Heart right ventricle (tissue), 16 donors: ENCODE measurements at regions not wholly inside any gene's neighbourhood (a gene's known extent, or its start where the extent isn't known, plus 50 kb on each side); places are given as distances from the start of the nearest gene placed in this dataset.

Source experiments
- ATAC-seq, 8 donors: fragments of 200-7000 bp; cut with Tn5 transposase; one replicate each; pipeline ENCODE4 v1.9.1; 2020; ENCODE audit warnings: mild to moderate bottlenecking in 8 of 8, moderate library complexity in 8 of 8, moderate number of reproducible peaks in 1 of 8
- DNase-seq, 2 donors: peaks; one replicate each; pipeline ENCODE4 v3.0.0-alpha.2; 2020
- H3K27ac ChIP-seq, 10 donors: fragments of 200-600 bp; sonication (generic) in 2 of 10; one replicate each; pipeline versions ENCODE4 v1.5.0 to v1.8.0; 2020 to 2022; ENCODE audit warnings: mild to moderate bottlenecking in 3 of 10
- H3K27me3 ChIP-seq, 7 donors: fragments of 200-600 bp; one replicate each; pipeline ENCODE4 v1.8.0; 2021 to 2022; ENCODE audit warnings: mild to moderate bottlenecking in 2 of 7
- H3K36me3 ChIP-seq, 9 donors: fragments of 200-600 bp; sonication (generic) in 1 of 9; one replicate each; pipeline versions ENCODE4 v1.5.0 to v1.8.0; 2020 to 2022; ENCODE audit warnings: mild to moderate bottlenecking in 2 of 9
- H3K4me1 ChIP-seq, 9 donors: fragments of 200-600 bp; sonication (generic) in 1 of 9; one replicate each; pipeline versions ENCODE4 v1.5.0 to v1.8.0; 2020 to 2022; ENCODE audit warnings: mild to moderate bottlenecking in 4 of 9
- H3K4me3 ChIP-seq, 10 donors: fragments of 200-600 bp; sonication (generic) in 2 of 10; one replicate each; pipeline versions ENCODE4 v1.5.0 to v1.8.0; 2020 to 2022; ENCODE audit warnings: mild to moderate bottlenecking in 7 of 10, moderate library complexity in 2 of 10
- H3K9me3 ChIP-seq, 11 donors: fragments of 200-600 bp in 10 of 11; sonication (generic) in 2 of 11; one replicate each; pipeline versions ENCODE4 v1.5.0 to v1.8.0; 2013 to 2022; ENCODE audit warnings: mild to moderate bottlenecking in 2 of 11, control low read depth in 1 of 11, moderate library complexity in 1 of 11
- CTCF ChIP-seq, 9 donors: fragments of 200-600 bp; sonication (generic) in 2 of 9; IDR thresholded peaks; one replicate each; pipeline versions ENCODE4 v1.5.0 to v1.8.0; 2021 to 2022; ENCODE audit warnings: antibody characterized with exemption in 9 of 9, mild to moderate bottlenecking in 5 of 9, moderate library complexity in 1 of 9
- WGBS, 2 donors: extraction: QIAGEN DNeasy Blood & Tissue Kit; methylation state at CpG; one replicate each; pipeline ENCODE4 v1.1.7; 2013; ENCODE audit warnings: inconsistent platforms in 1 of 2; 5-methylcytosine and 5-hydroxymethylcytosine counted together
- intact Hi-C, 10 donors: fragments of 100-400 bp; cut with DNase I; formaldehyde crosslinking; loops; one replicate each; pipeline versions ENCODE4 v1.11.1 to v1.14.2; 2022
- donor health status: Arrhythmogenic right ventricular cardiomyopathy.
- donor health status: ischemic (EF 13 %, LVEDD 7.1; RV severe dilation, severe dysfunction).
- donor health status: healthy with polysubstance abuse.
- donor health status: DM: no; HTN: yes; CAD: no.
- donor health status: DM: no; HTN: no; CAD: no.
- donor health status: ischemic (EF 25% LVEDD 6.9; RV normal size, moderate dysfunction).
- donor health status: ischemic (EF 25% LVEDD 5.7; RV mildly dilated, moderate dysfunction).
- donor health status: healthy.
- donor health status: DM: yes; HTN: yes; CAD: no.
- donor health status: Ischemic cardiomyopathy.
- donor health status: ischemic (EF 35%, LVEDD 5.7; RV mildly dilated, moderate dysfunction).
- donor health status: nonischemic (EF 11% LVEDD 7.7; RV severe dilation, severe dysfunction).
- donor health status: DM: yes; HTN: yes; CAD: no.
- donor health status: PGD.
- donor health status: ischemic (EF 29% LVEDD 5.4; RV normal size, mild dysfunction).
- donor health status: nonischemic (EF 23%, LVEDD 6.1; RV moderate dilation, normal function).

GRCh38 chr9:73845954-73846690, 651.0 kb upstream of the RORB start:
- ATAC-seq (no peak), DNase-seq (no peak)
- 65 to 69% methylated on average over 7 of the region's 7 CpGs for WGBS, 2 donors

GRCh38 chr9:73847536-73847935, 649.6 kb upstream of the RORB start:
- no peaks in the 10 kb centered on the region for H3K27me3 ChIP-seq
- H3K9me3 ChIP-seq = peaks cover 0 to 3% (median 0%) of the 10 kb centered on the region in 11 donors
- no peak overlapping the region for H3K27ac ChIP-seq
- WGBS, 2 donors = 22 to 25% methylated on average over 3 of the region's 3 CpGs
- no peak overlapping the region for H3K4me3 ChIP-seq
- H3K36me3 ChIP-seq = no peaks in the 10 kb centered on the region
- ATAC-seq (no peak), DNase-seq (no peak)
- intact Hi-C loops = no loop called here
- TF ChIP-seq CTCF (IDR thresholded peaks at IDR 0.05) = no peak
- no peaks in the 10 kb centered on the region for H3K4me1 ChIP-seq

More at GRCh38 chr9:73845954-73846690, 651.0 kb upstream of the RORB start:
- TF ChIP-seq CTCF (IDR thresholded peaks at IDR 0.05) = no peak
- Histone ChIP-seq H3K36me3 (no peaks in the 10 kb centered on the region), H3K4me1 (no peaks in the 10 kb centered on the region), H3K4me3 (no peak overlapping the region), H3K9me3 (peaks cover 0 to 3% (median 0%) of the 10 kb centered on the region in 11 donors), H3K27ac (no peak overlapping the region), H3K27me3 (no peaks in the 10 kb centered on the region)
- intact Hi-C loops = no loop called here

- WGBS, 2 donors = 55 to 70% methylated on average over 3 of the region's 3 CpGs
- DNase-seq (no peak), ATAC-seq (no peak)
- Histone ChIP-seq H3K36me3 (no peaks in the 10 kb centered on the region), H3K27me3 (no peaks in the 10 kb centered on the region), H3K27ac (no peak overlapping the region), H3K4me1 (no peaks in the 10 kb centered on the region), H3K4me3 (no peak overlapping the region), H3K9me3 (peaks cover 0 to 3% (median 0%) of the 10 kb centered on the region in 11 donors)
- TF ChIP-seq CTCF (IDR thresholded peaks at IDR 0.05) = no peak
- intact Hi-C loops = no loop called here
Measured at GRCh38 chr9:73853549-73853948, 643.6 kb upstream of the RORB start.

- Histone ChIP-seq H3K36me3 (no peaks in the 10 kb centered on the region), H3K27ac (no peak overlapping the region), H3K9me3 (peaks cover 0 to 3% (median 0%) of the 10 kb centered on the region in 11 donors), H3K4me3 (no peak overlapping the region), H3K27me3 (no peaks in the 10 kb centered on the region), H3K4me1 (no peaks in the 10 kb centered on the region)
- ATAC-seq (no peak), DNase-seq (no peak)
- TF ChIP-seq CTCF (IDR thresholded peaks at IDR 0.05) = no peak
- intact Hi-C loops = no loop called here
Measured at GRCh38 chr9:73855206-73855605, 641.9 kb upstream of the RORB start.
